IMR-90 (cell line): ENCODE measurements at regions not wholly inside any gene's neighbourhood (a gene's known extent, or its start where the extent isn't known, plus 50 kb on each side); places are given as distances from the start of the nearest gene placed in this dataset.

Experiments
- ATAC-seq: fragments of 200-7000 bp; cut with Tn5 transposase; 2 replicates; pipeline ENCODE4 v1.9.1; 2020; ENCODE audit warnings: low read depth, mild to moderate bottlenecking, moderate library complexity
- BruUV-seq: library from RNA; stranded (reverse); fragments of 400-500 nt; replicated peaks from 2 replicates; lab custom pipeline; 2021; lab: Mats Ljungman, UMichigan
- CTCF ChIA-PET: fragments of 300-600 bp; formaldehyde crosslinking; extraction: SDS; loops from one replicate; lab custom pipeline; 2021; ENCODE audit warnings: antibody characterized with exemption; lab: Yijun Ruan, JAX
- POLR2A ChIA-PET: fragments of 300-600 bp; sonication (Branson Sonifier 250); formaldehyde crosslinking; loops from one replicate; lab custom pipeline; 2022; ENCODE audit warnings: antibody characterized with exemption; ENCODE audit not compliant: unreplicated experiment; lab: Charles Lee
- DNase-seq: peaks from one replicate; pipeline ENCODE4 v3.0.0; 2013
- H2AFZ ChIP-seq: replicated peaks from 2 replicates; pipeline ENCODE3; 2013; ENCODE audit warnings: low read length, mild to moderate bottlenecking; ENCODE audit not compliant: poor library complexity
- H2AK5ac ChIP-seq: 2 replicates; pipeline ENCODE4 v1.6.1; 2013; ENCODE audit warnings: low read depth, low read length, inconsistent platforms
- H2AK9ac ChIP-seq: replicated peaks from 2 replicates; pipeline ENCODE3; 2013; ENCODE audit warnings: mild to moderate bottlenecking, low read depth, low read length, moderate library complexity; ENCODE audit not compliant: poor library complexity
- H2BK120ac ChIP-seq: 2 replicates; pipeline ENCODE4 v1.6.1; 2013; ENCODE audit warnings: low read depth, low read length, inconsistent platforms
- H2BK15ac ChIP-seq: 3 replicates; pipeline ENCODE4 v1.6.1; 2013; ENCODE audit warnings: low read depth, low read length, inconsistent platforms
- H2BK20ac ChIP-seq: 2 replicates; pipeline ENCODE4 v1.6.1; 2013; ENCODE audit warnings: low read depth, mild to moderate bottlenecking, inconsistent platforms, low read length, moderate library complexity
- H2BK5ac ChIP-seq: 2 replicates; pipeline ENCODE4 v1.6.1; 2013; ENCODE audit warnings: mild to moderate bottlenecking, low read depth, low read length, inconsistent platforms; ENCODE audit not compliant: poor library complexity, severe bottlenecking
- H3K14ac ChIP-seq: replicated peaks from 2 replicates; pipeline ENCODE4 v1.6.1; 2013; ENCODE audit warnings: low read depth, low read length, inconsistent platforms
- H3K18ac ChIP-seq: 2 replicates; pipeline ENCODE4 v1.6.1; 2013; ENCODE audit warnings: low read depth, low read length, control low read depth
- H3K23ac ChIP-seq: 2 replicates; pipeline ENCODE4 v1.6.1; 2013; ENCODE audit warnings: low read depth, low read length, inconsistent platforms
- H3K27ac ChIP-seq: 2 replicates; pipeline ENCODE4 v1.5.1; 2013; ENCODE audit warnings: mild to moderate bottlenecking, control low read depth, low read length; ENCODE audit not compliant: insufficient read depth
- H3K27me3 ChIP-seq: 2 replicates; pipeline ENCODE4 v1.6.1; 2013; ENCODE audit warnings: low read length; ENCODE audit not compliant: control insufficient read depth, insufficient read depth
- H3K36me3 ChIP-seq: 2 replicates; pipeline ENCODE4 v1.6.1; 2013; ENCODE audit warnings: low read length, mixed read lengths; ENCODE audit not compliant: control insufficient read depth, insufficient read depth
- H3K4ac ChIP-seq: 2 replicates; pipeline ENCODE4 v1.6.1; 2013; ENCODE audit warnings: low read depth, low read length, inconsistent platforms
- H3K4me1 ChIP-seq: 2 replicates; pipeline ENCODE4 v1.6.1; 2013; ENCODE audit warnings: low read length, mixed read lengths; ENCODE audit not compliant: control insufficient read depth, insufficient read depth
- H3K4me2 ChIP-seq: 2 replicates; pipeline ENCODE4 v1.6.1; 2013; ENCODE audit warnings: low read depth, mild to moderate bottlenecking, control low read depth, low read length, moderate library complexity
- H3K4me3 ChIP-seq: 2 replicates; pipeline ENCODE4 v1.5.1; 2013; ENCODE audit warnings: low read depth, mild to moderate bottlenecking, control low read depth, low read length, moderate library complexity; ENCODE audit not compliant: insufficient read depth
- H3K56ac ChIP-seq: 2 replicates; pipeline ENCODE4 v1.6.1; 2013; ENCODE audit warnings: low read length, inconsistent platforms; ENCODE audit not compliant: insufficient read depth; ENCODE audit errors: extremely low read depth
- H3K79me1 ChIP-seq, 2 experiments: 2 replicates each; pipeline ENCODE4 v1.6.1; 2013; ENCODE audit warnings: low read length in 2 of 2, inconsistent platforms in 1 of 2, low read depth in 1 of 2
- H3K9ac ChIP-seq: 2 replicates; pipeline ENCODE4 v1.6.1; 2013; ENCODE audit warnings: low read depth, low read length, control low read depth
- H3K9me1 ChIP-seq: 2 replicates; pipeline ENCODE4 v1.6.1; 2013; ENCODE audit warnings: low read length, inconsistent platforms; ENCODE audit not compliant: insufficient read depth
- H3K9me3 ChIP-seq: 2 replicates; pipeline ENCODE4 v1.6.1; 2013; ENCODE audit warnings: low read length; ENCODE audit not compliant: control insufficient read depth, insufficient read depth
- H4K20me1 ChIP-seq: 2 replicates; pipeline ENCODE4 v1.6.1; 2013; ENCODE audit warnings: low read length, inconsistent platforms; ENCODE audit not compliant: insufficient read depth
- H4K5ac ChIP-seq: 2 replicates; pipeline ENCODE4 v1.6.1; 2013; ENCODE audit warnings: mild to moderate bottlenecking, low read depth, low read length, control low read depth
- H4K8ac ChIP-seq, 2 experiments: 2 replicates each; pipeline ENCODE4 v1.6.1; 2013; ENCODE audit warnings: low read depth in 2 of 2, low read length in 2 of 2, control low read depth in 1 of 2, inconsistent platforms in 1 of 2
- H4K91ac ChIP-seq: 2 replicates; pipeline ENCODE4 v1.6.1; 2013; ENCODE audit warnings: low read depth, low read length, inconsistent platforms; ENCODE audit not compliant: insufficient read depth
- BHLHE40 ChIP-seq: fragments of 150-350 bp; IDR thresholded peaks from 2 replicates; pipeline ENCODE4 v1.6.1; 2016; ENCODE audit warnings: mild to moderate bottlenecking, low read depth, low read length
- CEBPB ChIP-seq: IDR thresholded peaks from 2 replicates; pipeline ENCODE4 v1.6.1; 2012; ENCODE audit warnings: low read depth, low read length, improper control_type of control experiment
- CHD1 ChIP-seq: IDR thresholded peaks from 2 replicates; pipeline ENCODE4 v1.6.1; 2012; ENCODE audit warnings: low read depth, low read length, improper control_type of control experiment
- CTCF ChIP-seq: conservative IDR thresholded peaks from 2 replicates; pipeline ENCODE4 v1.5.1; 2012; ENCODE audit warnings: mild to moderate bottlenecking, low read depth, low read length, improper control_type of control experiment
- ELK1 ChIP-seq: fragments of 150-350 bp; IDR thresholded peaks from 2 replicates; pipeline ENCODE4 v1.6.1; 2016; ENCODE audit warnings: low read depth, mild to moderate bottlenecking, low read length, moderate library complexity, borderline replicate concordance
- FOS ChIP-seq: fragments of 150-350 bp; IDR thresholded peaks from 2 replicates; pipeline ENCODE4 v1.6.1; 2016; ENCODE audit warnings: low read depth, low read length
- MAFK ChIP-seq: IDR thresholded peaks from 2 replicates; pipeline ENCODE4 v1.6.1; 2012; ENCODE audit warnings: low read depth, low read length, improper control_type of control experiment
- MAZ ChIP-seq: IDR thresholded peaks from 2 replicates; pipeline ENCODE4 v1.6.1; 2012; ENCODE audit warnings: low read depth, mild to moderate bottlenecking, low read length, improper control_type of control experiment, moderate library complexity, borderline replicate concordance
- MXI1 ChIP-seq: IDR thresholded peaks from 2 replicates; pipeline ENCODE4 v1.6.1; 2012; ENCODE audit warnings: low read depth, mild to moderate bottlenecking, low read length, moderate library complexity, borderline replicate concordance
- NFE2L2 ChIP-seq: fragments of 150-350 bp; IDR thresholded peaks from 2 replicates; pipeline ENCODE4 v1.6.1; 2016; ENCODE audit warnings: low read depth, mild to moderate bottlenecking, low read length
- POLR2A ChIP-seq: IDR thresholded peaks from 2 replicates; pipeline ENCODE4 v1.6.1; 2012; ENCODE audit warnings: mild to moderate bottlenecking, low read depth, low read length
- RAD21 ChIP-seq: IDR thresholded peaks from 2 replicates; pipeline ENCODE4 v1.6.1; 2012; ENCODE audit warnings: low read length, improper control_type of control experiment
- RCOR1 ChIP-seq: IDR thresholded peaks from 2 replicates; pipeline ENCODE4 v1.6.1; 2012; ENCODE audit warnings: mild to moderate bottlenecking, low read length, improper control_type of control experiment; ENCODE audit not compliant: insufficient replicate concordance
- RFX5 ChIP-seq: IDR thresholded peaks from 2 replicates; pipeline ENCODE4 v1.8.0; 2012; ENCODE audit warnings: low read depth, mild to moderate bottlenecking, low read length, moderate library complexity
- SMC3 ChIP-seq: fragments of 150-350 bp; IDR thresholded peaks from 2 replicates; pipeline ENCODE4 v1.6.1; 2016; ENCODE audit warnings: low read depth, mild to moderate bottlenecking, antibody characterized with exemption, low read length, moderate library complexity
- USF2 ChIP-seq: fragments of 150-350 bp; IDR thresholded peaks from 2 replicates; pipeline ENCODE4 v1.6.1; 2017; ENCODE audit warnings: mild to moderate bottlenecking, antibody characterized with exemption, low read length, low read depth
- WGBS, 2 experiments: methylation state at CpG; one replicate each; pipeline versions ENCODE4 v1.1.5 to v1.1.7; 2013; ENCODE audit warnings: missing lambda C conversion rate in 2 of 2; ENCODE audit not compliant: insufficient read length in 1 of 2; ENCODE audit errors: extremely low coverage in 2 of 2; 5-methylcytosine and 5-hydroxymethylcytosine counted together
- dilution Hi-C: fragments of 300-500 bp; cut with HindIII; formaldehyde crosslinking; loops from one replicate; pipeline ENCODE4 v1.14.3; 2018; ENCODE audit warnings: low sequenced_read_pairs; ENCODE audit not compliant: unreplicated experiment
- in situ Hi-C: fragments of 300-500 bp; cut with MboI; formaldehyde crosslinking; loops from 3 replicates; pipeline ENCODE4 v1.14.3; 2019; ENCODE audit warnings: low sequenced_read_pairs, inconsistent platforms, mixed read lengths
- intact Hi-C: fragments of 100-400 bp; cut with micrococcal nuclease; formaldehyde crosslinking; loops from 2 replicates; pipeline ENCODE4 v1.10.0; 2022

- whole genome bisulfite sequencing, 2 experiments, result no CpG with 5 or more reads among the region's 5 CpGs
- peak overlapping the region; percentile 77 for H3K4ac ChIP-seq
- no peaks in the 10 kb centered on the region for H3K36me3 ChIP-seq
- H3K18ac ChIP-seq, result peak overlapping the region; percentile 75; the same call in 1 of the 2 replicates
- H3K9ac ChIP-seq, result no peak overlapping the region
- H2AK9ac ChIP-seq, result no peak overlapping the region
- peak overlapping the region; percentile 56 for H3K27ac ChIP-seq
- ChIA-PET POLR2A (no interaction called here), CTCF (no interaction called here)
- peak overlapping the region; percentile 85 for H2BK20ac ChIP-seq
- H2BK15ac ChIP-seq, result peak overlapping the region; percentile 46; the same call in 1 of the 3 replicates
- peak overlapping the region; percentile 67 for H3K56ac ChIP-seq
- H2BK5ac ChIP-seq, result peak overlapping the region; percentile 89
- TF ChIP-seq USF2, result no peak
- no peak for TF ChIP-seq SMC3
- no peak for TF ChIP-seq CEBPB
- peak; percentile 60; the same call in 1 of the 2 replicates for TF ChIP-seq POLR2A
- TF ChIP-seq MAFK, result 0 out of 2 replicates have a peak, but pooled peaks have one; percentile 25
- 0 out of 2 replicates have a peak, but pooled peaks have one; percentile 19 for TF ChIP-seq BHLHE40
- TF ChIP-seq RFX5, result no peak
- TF ChIP-seq MXI1, result no peak
- TF ChIP-seq RCOR1, result no peak
- 0 out of 2 replicates have a peak, but pooled peaks have one; percentile 3 for TF ChIP-seq RAD21
- peak; percentile 71 for TF ChIP-seq FOS
- no peak for TF ChIP-seq CTCF
- TF ChIP-seq MAZ, result no peak
- no peak for TF ChIP-seq CHD1
- no peak for TF ChIP-seq ELK1
- TF ChIP-seq NFE2L2, result no peak
- H2AFZ ChIP-seq, result no peak overlapping the region
- peak overlapping the region; percentile 62; the same call in 1 of the 2 replicates for H4K5ac ChIP-seq
- H2BK120ac ChIP-seq, result peak overlapping the region; percentile 80
- peak overlapping the region; percentile 76; the same call in 1 of the 2 replicates for H3K23ac ChIP-seq
- H4K20me1 ChIP-seq, result no peaks in the 10 kb centered on the region
- peaks cover 4% of the 10 kb centered on the region; the same call in 1 of the 2 replicates for H3K9me3 ChIP-seq
- H4K91ac ChIP-seq, result peak overlapping the region; percentile 69
- peaks cover 7% of the 10 kb centered on the region; the same call in 1 of the 2 replicates for H3K9me1 ChIP-seq
- peak overlapping the region; percentile 2; the same call in 1 of the 2 replicates for H3K4me3 ChIP-seq
- DNase-seq (peak; percentile 94), ATAC-seq (peak; percentile 98)
- H3K79me1 ChIP-seq, result no peaks in the 10 kb centered on the region
- dilution Hi-C loops (no loop called here), intact Hi-C loops (no loop called here), in situ Hi-C loops (no loop called here)
- BruUV-seq, result no TSS peak
- no peaks in the 10 kb centered on the region for H3K27me3 ChIP-seq
- peak overlapping the region in 1 of 2 experiments; percentile 76; a peak in 2 of 4 replicates for H4K8ac ChIP-seq
- H3K4me2 ChIP-seq, result peak overlapping the region; percentile 71
- peak overlapping the region; percentile 81 for H3K14ac ChIP-seq
- peaks cover 4% of the 10 kb centered on the region for H3K4me1 ChIP-seq
- H2AK5ac ChIP-seq, result peak overlapping the region; percentile 12
Measured at GRCh38 chr6:135722679-135723078, 128.8 kb upstream of the PDE7B start.
